HepG2 (cell line): ENCODE measurements at regions not wholly inside any gene's neighbourhood (a gene's known extent, or its start where the extent isn't known, plus 50 kb on each side); places are given as distances from the start of the nearest gene placed in this dataset.

Source experiments
- CEBPB ChIP-seq: IDR thresholded peaks from 2 replicates; pipeline ENCODE4 v1.6.1; 2011; ENCODE audit warnings: low read depth, low read length, improper control_type of control experiment, borderline replicate concordance
- IRX3 ChIP-seq: sonication (generic); formaldehyde crosslinking; IDR thresholded peaks from 2 replicates; pipeline ENCODE4 v1.8.1; 2023; ENCODE audit warnings: mild to moderate bottlenecking, low read depth, missing genetic modification reagents, borderline replicate concordance
- POLR2A ChIP-seq, 2 experiments: IDR thresholded peaks; 2 replicates each; pipeline ENCODE4 v1.6.1; 2011; ENCODE audit warnings: low read depth in 2 of 2, low read length in 2 of 2, mild to moderate bottlenecking in 1 of 2, moderate library complexity in 1 of 2; ENCODE audit not compliant: insufficient read depth in 1 of 2
- RFX5 ChIP-seq: IDR thresholded peaks from 2 replicates; pipeline ENCODE4 v1.6.1; 2011; ENCODE audit warnings: low read depth, low read length, improper control_type of control experiment
- TAF1 ChIP-seq: sonication (generic); formaldehyde crosslinking; IDR thresholded peaks from 2 replicates; pipeline ENCODE4 v1.4.0; 2020; ENCODE audit warnings: missing genetic modification reagents
- TRIM24 ChIP-seq: sonication (generic); formaldehyde crosslinking; IDR thresholded peaks from 2 replicates; pipeline ENCODE4 v1.8.0; 2022; ENCODE audit warnings: mild to moderate bottlenecking, missing genetic modification reagents
- ZNF841 ChIP-seq: sonication (generic); formaldehyde crosslinking; IDR thresholded peaks from 2 replicates; pipeline ENCODE4 v1.8.1; 2023; ENCODE audit warnings: missing genetic modification reagents, borderline replicate concordance

GRCh38 chr6:137357948-137358266 lies 136.3 kb downstream of the OLIG3 start:
- no peak for TF ChIP-seq CEBPB
- TF ChIP-seq POLR2A (IDR thresholded peaks at IDR 0.05; ENCODE audit: insufficient read depth in 1 of 2, low read depth in 2 of 2, low read length in 2 of 2) = no peak
- no peak for TF ChIP-seq TRIM24 (CRISPR knock-in tag)
- TF ChIP-seq RFX5 = no peak
- TF ChIP-seq TAF1 (CRISPR knock-in tag) = no peak
- no peak for TF ChIP-seq ZNF841 (CRISPR knock-in tag)
- no peak for TF ChIP-seq IRX3 (CRISPR knock-in tag)
